Right renal cortex interstitium (tissue), 3 donors: ENCODE measurements at regions not wholly inside any gene's neighbourhood (a gene's known extent, or its start where the extent isn't known, plus 50 kb on each side); places are given as distances from the start of the nearest gene placed in this dataset.
A peak's percentile ranks its signal among the peaks of the same experiment; 100 is the strongest.

Experiments
- DNase-seq, 3 donors: peaks; one replicate each; pipeline ENCODE4 v3.0.0-alpha.2; 2013; ENCODE audit warnings: low read depth in 3 of 3, low spot score in 2 of 3

GRCh38 chr15:61640756-61641155 is 411.7 kb upstream of the RORA start:
- DNase-seq: no peak

GRCh38 chr15:61639491-61639890 is 410.4 kb upstream of the RORA start:
- DNase-seq: no peak

- no peak for DNase-seq
Observed at GRCh38 chr15:61634837-61635236, 405.7 kb upstream of the RORA start.

- DNase-seq: no peak
Observed at GRCh38 chr15:61633951-61634350, 404.8 kb upstream of the RORA start.

GRCh38 chr15:61629269-61629668 is 400.2 kb upstream of the RORA start:
- no peak for DNase-seq

GRCh38 chr15:61624950-61625349 is 395.8 kb upstream of the RORA start:
- no peak for DNase-seq

- no peak for DNase-seq
Observed at GRCh38 chr15:61623746-61624145, 394.6 kb upstream of the RORA start.

- DNase-seq: no peak
Observed at GRCh38 chr15:61621865-61622264, 392.8 kb upstream of the RORA start.

GRCh38 chr15:61621146-61621545 is 392.0 kb upstream of the RORA start:
- no peak for DNase-seq

GRCh38 chr15:61620151-61620550 is 391.0 kb upstream of the RORA start:
- no peak for DNase-seq

- DNase-seq: no peak
Observed at GRCh38 chr15:61613729-61614128, 384.6 kb upstream of the RORA start.

- DNase-seq: no peak
Observed at GRCh38 chr15:61613138-61613537, 384.0 kb upstream of the RORA start.

- DNase-seq: no peak
Observed at GRCh38 chr15:61612111-61612510, 383.0 kb upstream of the RORA start.

GRCh38 chr15:61605343-61605742 is 376.2 kb upstream of the RORA start:
- DNase-seq: no peak

GRCh38 chr15:61598655-61599054 is 369.6 kb upstream of the RORA start:
- no peak for DNase-seq

GRCh38 chr15:61584410-61584809 is 355.3 kb upstream of the RORA start:
- peak in 1 of 3 donors; percentile 7 for DNase-seq

GRCh38 chr15:61582092-61582491 is 353.0 kb upstream of the RORA start:
- DNase-seq: no peak

GRCh38 chr15:61575597-61575996 is 346.5 kb upstream of the RORA start:
- no peak for DNase-seq

GRCh38 chr15:61571026-61571425 is 341.9 kb upstream of the RORA start:
- no peak for DNase-seq

GRCh38 chr15:61564785-61565184 is 335.7 kb upstream of the RORA start:
- no peak for DNase-seq

- DNase-seq: no peak
Observed at GRCh38 chr15:61558172-61559136, 329.4 kb upstream of the RORA start.

GRCh38 chr15:61556037-61556648 is 327.0 kb upstream of the RORA start:
- no peak for DNase-seq
